GM19238 (cell line): ENCODE measurements at regions not wholly inside any gene's neighbourhood (a gene's known extent, or its start where the extent isn't known, plus 50 kb on each side); places are given as distances from the start of the nearest gene placed in this dataset.
"Not testable (repeated sequence)": the region's sequence is repeated elsewhere in the genome, so short reads cannot be mapped to it uniquely, and the experiment has no call there.

ENCODE experiments used
- DNase-seq: peaks from one replicate; pipeline ENCODE4 v3.0.0; 2011; ENCODE audit warnings: low spot score; ENCODE audit not compliant: insufficient read length

- DNase-seq = no peak
Observed at GRCh38 chr12:115370207-115370606, 686.2 kb upstream of the TBX3 start.

- not testable (repeated sequence) for DNase-seq
Observed at GRCh38 chr12:115366277-115366676, 682.3 kb upstream of the TBX3 start.

GRCh38 chr12:115365765-115366164 is 681.8 kb upstream of the TBX3 start:
- DNase-seq = not testable (repeated sequence)

GRCh38 chr12:115364921-115365320 is 680.9 kb upstream of the TBX3 start:
- DNase-seq = no peak

DNA sequence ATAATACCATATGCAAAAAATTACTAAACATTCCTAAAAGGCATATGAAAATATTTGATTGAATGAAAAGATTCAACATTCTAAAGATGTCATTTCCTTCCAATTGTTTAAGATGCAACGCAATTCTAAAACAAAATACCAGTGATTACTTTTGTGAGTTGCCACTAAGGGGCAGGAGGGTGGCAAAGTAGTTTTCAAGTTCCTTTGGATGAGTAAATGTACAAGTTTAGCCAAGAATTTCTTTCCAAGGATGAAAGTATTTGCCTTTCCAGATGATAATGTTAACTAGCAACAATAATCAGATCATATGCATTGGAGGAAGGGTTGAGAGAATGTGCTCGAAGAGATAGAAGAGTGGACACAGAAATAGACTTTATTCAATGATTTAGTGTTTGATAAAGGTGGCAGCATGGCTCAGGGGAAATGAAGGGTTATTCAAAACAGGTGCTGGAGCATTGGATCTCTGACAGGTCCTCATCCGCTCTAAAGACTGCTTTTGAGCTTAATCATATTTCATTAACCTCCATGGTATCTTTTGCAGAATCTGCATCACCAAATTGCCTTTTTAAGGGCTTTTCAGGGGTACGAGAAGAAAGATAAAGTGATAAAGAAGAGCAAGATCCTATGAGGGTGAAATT is 678.5 kb upstream of the TBX3 start:
- no peak for DNase-seq

DNA sequence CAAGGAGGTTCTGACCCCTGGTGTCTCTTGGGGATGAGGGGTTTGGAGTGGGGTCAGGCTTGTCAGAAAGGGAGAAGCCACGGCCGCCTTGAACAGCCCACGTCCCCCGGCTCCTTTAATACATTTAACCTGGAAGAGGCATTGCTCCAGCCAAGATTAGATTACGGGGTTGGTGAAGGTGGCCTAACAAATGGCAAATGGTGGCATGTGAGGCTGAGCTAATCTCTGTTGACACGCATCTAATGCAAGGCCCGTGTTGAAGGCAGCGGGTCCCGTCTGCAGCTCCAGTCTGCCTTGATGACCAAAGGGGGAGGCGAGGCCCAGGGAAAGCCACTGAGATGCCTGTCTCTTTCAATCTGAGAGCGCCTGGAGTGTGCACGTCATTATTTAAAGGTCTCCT is 673.7 kb upstream of the TBX3 start:
- no peak for DNase-seq

GRCh38 chr12:115355301-115355700 is 671.3 kb upstream of the TBX3 start:
- no peak for DNase-seq

- DNase-seq = no peak
Observed at GRCh38 chr12:115354007-115354890, 670.3 kb upstream of the TBX3 start.

GRCh38 chr12:115353467-115353866 is 669.5 kb upstream of the TBX3 start:
- DNase-seq = no peak

DNA sequence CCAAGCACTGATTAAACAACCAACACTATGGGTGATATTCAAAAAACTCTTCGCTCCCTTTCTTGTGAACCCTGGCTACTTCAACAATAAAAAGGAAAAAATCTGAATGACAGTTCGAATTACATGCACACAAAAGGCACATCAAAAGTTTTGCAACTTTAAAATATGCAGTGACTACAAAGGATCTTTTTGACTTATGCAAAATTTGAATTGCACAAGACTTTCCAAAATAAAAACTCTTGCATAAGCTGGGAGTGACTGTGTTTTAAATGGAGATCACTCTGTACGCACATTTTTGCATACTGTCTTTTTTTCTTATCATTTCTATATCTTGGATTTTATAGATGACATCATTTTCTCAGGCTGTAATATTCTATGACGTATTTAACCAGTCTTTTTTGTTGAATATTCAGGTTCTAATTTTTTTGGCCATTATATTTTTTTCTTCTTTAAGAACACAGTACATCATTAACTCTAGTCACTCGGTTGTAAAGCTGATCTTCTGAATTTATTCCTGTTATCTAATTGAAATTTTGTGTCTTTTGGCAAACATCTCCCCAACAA is 667.6 kb upstream of the TBX3 start:
- DNase-seq = no peak

GRCh38 chr12:115349711-115350110 is 665.7 kb upstream of the TBX3 start:
- no peak for DNase-seq

DNA sequence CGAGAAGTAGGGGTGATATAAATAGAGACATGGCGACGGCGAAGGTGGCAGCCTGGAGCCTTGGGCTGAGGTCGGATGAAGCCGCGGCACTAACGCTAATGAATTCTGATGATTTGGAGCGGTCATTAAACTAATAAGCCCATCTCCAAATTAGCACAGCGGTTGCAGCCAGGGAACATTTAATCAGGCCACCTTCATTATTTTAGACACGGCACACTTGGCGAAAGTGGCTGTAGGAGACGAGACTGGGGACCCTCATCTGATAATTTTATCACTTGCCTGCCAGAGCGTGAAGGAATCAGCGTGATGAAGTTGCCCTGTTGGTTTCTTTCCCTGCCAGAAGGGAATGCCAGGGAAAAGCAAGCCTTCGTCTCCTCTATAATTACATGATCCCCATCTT is 664.3 kb upstream of the TBX3 start:
- DNase-seq = no peak

DNA sequence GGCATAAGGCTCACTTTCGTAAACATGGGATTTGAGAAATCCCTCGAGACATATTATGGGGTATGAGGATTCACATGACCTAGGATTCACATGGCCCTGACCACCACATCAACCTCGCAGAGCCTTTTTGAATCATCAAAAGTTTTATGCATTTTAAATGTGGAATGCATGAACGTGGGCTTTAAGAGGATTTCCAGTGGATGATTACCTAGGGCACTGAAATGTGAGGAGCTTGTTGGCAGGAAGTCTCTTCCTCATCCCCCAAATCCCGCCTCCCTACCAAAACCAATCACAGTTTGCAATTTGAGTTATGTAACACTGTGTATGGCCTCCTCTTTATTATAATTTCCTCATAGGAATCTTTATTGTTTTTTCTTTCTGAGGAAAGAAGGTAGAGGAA is 659.6 kb upstream of the TBX3 start:
- DNase-seq = no peak

DNA sequence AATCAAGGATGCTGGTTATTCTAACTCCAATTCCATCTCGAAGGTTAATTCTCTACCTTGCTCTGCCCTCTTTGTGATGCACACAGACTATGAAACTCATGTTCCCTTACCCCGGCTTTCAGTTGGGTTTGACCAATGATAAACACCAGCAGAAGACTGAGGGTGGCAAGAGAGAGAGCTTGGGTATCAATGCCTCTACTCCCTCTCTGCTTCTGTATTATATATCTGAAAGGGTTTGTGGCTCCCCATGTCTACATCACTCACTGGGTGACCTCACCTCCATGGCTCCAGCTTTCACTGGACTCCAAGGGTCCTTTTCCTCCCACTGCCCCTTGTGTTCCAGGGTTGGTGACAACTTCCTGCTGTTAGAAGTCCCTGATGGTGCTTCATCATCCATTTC is 659.0 kb upstream of the TBX3 start:
- DNase-seq = no peak

GRCh38 chr12:115341442-115341841 is 657.5 kb upstream of the TBX3 start:
- DNase-seq = no peak

- DNase-seq = no peak
Observed at GRCh38 chr12:115338566-115339294, 654.8 kb upstream of the TBX3 start.

DNA sequence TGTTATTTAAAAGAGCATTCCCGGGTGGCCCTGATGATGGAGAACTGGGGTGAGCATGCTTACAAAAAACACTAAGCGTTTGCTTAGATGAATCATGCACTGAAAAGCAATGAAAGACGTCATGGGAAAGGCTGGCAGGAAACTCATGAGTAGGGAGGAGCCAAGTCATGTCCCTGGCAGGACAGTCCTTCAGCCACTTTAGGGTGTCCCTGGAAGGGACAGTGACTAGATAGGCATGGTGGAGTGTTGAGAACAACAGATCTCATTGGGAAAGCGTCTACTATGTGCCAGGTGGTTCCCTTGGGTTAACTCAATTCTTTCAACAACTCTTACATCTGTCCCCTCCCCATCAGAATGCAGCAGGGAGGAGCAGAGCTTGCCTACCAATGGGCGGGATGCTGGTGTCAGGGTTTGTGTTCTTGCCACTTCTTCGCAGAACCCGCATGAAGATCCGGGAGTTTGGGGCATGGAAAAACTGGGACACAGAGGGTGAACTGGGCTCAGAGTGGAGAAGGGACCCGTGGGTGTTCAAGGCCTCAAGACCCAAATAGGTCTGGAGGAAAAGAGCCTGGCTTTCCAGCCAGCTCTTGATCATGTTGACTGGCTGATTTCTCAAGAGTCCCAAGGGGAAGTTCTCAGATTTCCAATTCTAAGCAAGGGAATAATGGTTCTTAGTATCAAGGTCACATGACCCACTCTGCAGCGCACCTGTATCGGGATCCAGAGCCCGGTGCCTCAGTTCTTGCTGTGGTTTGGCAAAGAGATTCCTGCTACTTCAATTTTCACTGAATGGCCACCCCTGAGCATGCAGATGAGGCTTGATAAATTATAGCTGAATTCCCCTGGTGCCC is 653.9 kb upstream of the TBX3 start:
- no peak for DNase-seq

DNA sequence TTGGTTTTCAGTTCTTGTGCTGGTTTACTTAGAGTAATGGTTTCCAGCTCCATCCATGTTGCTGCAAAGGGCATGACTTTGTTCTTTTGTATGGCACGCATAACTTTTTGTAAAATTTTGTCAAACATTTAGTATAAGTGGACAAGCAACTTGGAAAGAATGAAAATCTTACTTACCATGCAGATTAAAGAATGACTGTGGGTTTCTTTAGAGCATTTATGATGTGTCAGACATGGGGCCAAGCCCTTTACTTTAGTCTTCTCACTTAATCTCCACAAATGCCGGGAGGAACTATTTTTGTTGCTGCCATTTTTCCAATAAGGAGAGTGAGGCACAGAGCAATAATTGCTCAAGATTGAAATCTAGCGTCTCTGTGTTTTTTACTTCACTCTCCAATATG is 652.5 kb upstream of the TBX3 start:
- DNase-seq = no peak

DNA sequence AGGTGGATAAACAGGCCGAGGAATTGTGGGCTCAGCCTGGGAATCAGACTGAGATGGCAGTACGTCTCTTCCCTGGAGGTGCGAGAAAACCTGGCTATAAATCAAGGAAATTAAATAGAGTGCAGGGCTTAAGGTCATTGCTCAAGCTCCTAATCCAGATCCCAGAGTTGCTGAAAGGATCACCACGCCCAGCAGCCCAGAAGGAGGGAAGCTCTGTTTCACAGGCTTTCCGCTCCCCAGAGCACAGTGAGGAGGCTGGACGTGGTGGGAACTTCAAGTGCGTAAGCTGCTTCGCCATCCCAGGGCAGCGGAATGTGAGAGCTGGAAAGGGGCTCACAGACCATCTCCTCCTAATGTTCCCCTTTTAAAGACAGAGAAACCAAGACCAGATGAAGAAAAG is 651.6 kb upstream of the TBX3 start:
- no peak for DNase-seq

GRCh38 chr12:115335048-115335447 is 651.1 kb upstream of the TBX3 start:
- no peak for DNase-seq

DNA sequence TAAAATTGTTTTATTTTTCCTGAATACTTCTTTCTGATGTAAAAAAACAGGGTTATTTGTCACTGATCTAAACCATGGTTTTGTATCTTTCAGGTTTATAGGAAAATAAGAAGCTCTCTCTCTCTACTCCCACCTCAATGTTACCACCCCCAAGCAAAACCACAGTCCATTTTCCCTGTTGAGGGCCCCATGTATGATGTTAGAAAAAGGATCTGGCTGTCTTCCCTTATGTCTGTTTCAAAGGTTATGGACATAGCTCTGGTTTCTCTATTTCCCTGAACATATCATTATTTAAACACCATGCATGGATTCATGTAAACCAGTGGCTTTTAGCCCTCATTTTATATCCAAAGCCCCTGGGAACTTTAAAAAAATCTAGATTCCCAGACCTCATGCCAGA is 649.0 kb upstream of the TBX3 start:
- no peak for DNase-seq
